ENCODE measurements at regions not wholly inside any gene's neighbourhood (a gene's known extent, or its start where the extent isn't known, plus 50 kb on each side); places are given as distances from the start of the nearest gene placed in this dataset.

GRCh38 chr2:49359721-49360406, 205.5 kb upstream of the FSHR start:
- DNase-seq = no peak

GRCh38 chr2:49355611-49356010, 201.3 kb upstream of the FSHR start:
- Histone ChIP-seq H3K4me1 (no peaks in the 10 kb centered on the region), H3K27me3 (no peaks in the 10 kb centered on the region), H3K4me3 (no peak overlapping the region), H3K36me3 (no peaks in the 10 kb centered on the region), H3K9me3 (no peaks in the 10 kb centered on the region), H3K27ac (no peak overlapping the region)
- no peak for TF ChIP-seq POLR2A (IDR thresholded peaks at IDR 0.05)
- TF ChIP-seq CTCF (IDR thresholded peaks at IDR 0.05) = no peak
- DNase-seq = no peak

More at GRCh38 chr2:49359721-49360406, 205.5 kb upstream of the FSHR start:
- no peak for TF ChIP-seq CTCF (IDR thresholded peaks at IDR 0.05)
- no peak for TF ChIP-seq POLR2A (IDR thresholded peaks at IDR 0.05)
- Histone ChIP-seq H3K36me3 (no peaks in the 10 kb centered on the region), H3K9me3 (no peaks in the 10 kb centered on the region), H3K4me3 (no peak overlapping the region), H3K27ac (no peak overlapping the region), H3K27me3 (no peaks in the 10 kb centered on the region), H3K4me1 (no peaks in the 10 kb centered on the region)

GRCh38 chr2:49351560-49351959, 197.2 kb upstream of the FSHR start:
- DNase-seq = no peak
- H3K4me1 ChIP-seq = no peaks in the 10 kb centered on the region
- H3K36me3 ChIP-seq = no peaks in the 10 kb centered on the region
- no peaks in the 10 kb centered on the region for H3K9me3 ChIP-seq
- no peak overlapping the region for H3K27ac ChIP-seq
- H3K4me3 ChIP-seq = no peak overlapping the region
- TF ChIP-seq POLR2A (IDR thresholded peaks at IDR 0.05) = no peak
- no peak for TF ChIP-seq CTCF (IDR thresholded peaks at IDR 0.05)
- H3K27me3 ChIP-seq = no peaks in the 10 kb centered on the region

- no peak overlapping the region for H3K27ac ChIP-seq
- TF ChIP-seq POLR2A (IDR thresholded peaks at IDR 0.05) (no peak), CTCF (IDR thresholded peaks at IDR 0.05) (no peak)
- H3K4me3 ChIP-seq = no peak overlapping the region
- no peaks in the 10 kb centered on the region for H3K4me1 ChIP-seq
- H3K36me3 ChIP-seq = no peaks in the 10 kb centered on the region
- H3K27me3 ChIP-seq = no peaks in the 10 kb centered on the region
- no peaks in the 10 kb centered on the region for H3K9me3 ChIP-seq
- no peak for DNase-seq
Measured at GRCh38 chr2:49343638-49344037, 189.3 kb upstream of the FSHR start.

GRCh38 chr2:49342156-49342555, 187.8 kb upstream of the FSHR start:
- Histone ChIP-seq H3K36me3 (no peaks in the 10 kb centered on the region), H3K4me3 (no peak overlapping the region), H3K4me1 (no peaks in the 10 kb centered on the region), H3K27me3 (no peaks in the 10 kb centered on the region), H3K9me3 (no peaks in the 10 kb centered on the region), H3K27ac (no peak overlapping the region)
- no peak for DNase-seq
- TF ChIP-seq POLR2A (IDR thresholded peaks at IDR 0.05) (no peak), CTCF (IDR thresholded peaks at IDR 0.05) (no peak)

- Histone ChIP-seq H3K36me3 (no peaks in the 10 kb centered on the region), H3K9me3 (no peaks in the 10 kb centered on the region), H3K27me3 (no peaks in the 10 kb centered on the region), H3K4me3 (no peak overlapping the region), H3K27ac (no peak overlapping the region), H3K4me1 (no peaks in the 10 kb centered on the region)
- no peak for DNase-seq
- no peak for TF ChIP-seq CTCF (IDR thresholded peaks at IDR 0.05)
- TF ChIP-seq POLR2A (IDR thresholded peaks at IDR 0.05) = no peak
Measured at GRCh38 chr2:49335546-49335945, 181.2 kb upstream of the FSHR start.
